ENCODE measurements at regions not wholly inside any gene's neighbourhood (a gene's known extent, or its start where the extent isn't known, plus 50 kb on each side); places are given as distances from the start of the nearest gene placed in this dataset.

GRCh38 chr17:13306310-13306962 is 288.6 kb upstream of the ELAC2 start (continued):
- TF ChIP-seq ZNF518A (tag by site-specific recombination; conservative IDR thresholded peaks at IDR 0.05; ENCODE audit: low read depth), result peak; percentile 72
- TF ChIP-seq RBAK (tag by site-specific recombination; IDR thresholded peaks at IDR 0.05), result no peak
- peak; percentile 65 for TF ChIP-seq ZBTB11 (tag by site-specific recombination; conservative IDR thresholded peaks at IDR 0.05; ENCODE audit: low read depth)
- TF ChIP-seq ZNF426 (tag by site-specific recombination; IDR thresholded peaks at IDR 0.05), result no peak
- peak; percentile 87 for TF ChIP-seq ZNF654 (tag by site-specific recombination; IDR thresholded peaks at IDR 0.05; ENCODE audit: low read depth)
- no peak for TF ChIP-seq GFI1B (tag by site-specific recombination; IDR thresholded peaks at IDR 0.05)
- peak; percentile 57; the same call in 1 of the 2 replicates for TF ChIP-seq ZNF629 (tag by site-specific recombination; IDR thresholded peaks at IDR 0.05)
- peak; percentile 62 for TF ChIP-seq ZNF513 (tag by site-specific recombination; IDR thresholded peaks at IDR 0.05)
- 0 out of 2 replicates have a peak, but pooled peaks have one; percentile 63 for TF ChIP-seq ZNF18 (tag by site-specific recombination; IDR thresholded peaks at IDR 0.05)
- 0 out of 2 replicates have a peak, but pooled peaks have one; percentile 43 for TF ChIP-seq ZBTB21 (tag by site-specific recombination; IDR thresholded peaks at IDR 0.05)
- TF ChIP-seq GLIS2 (tag by site-specific recombination; IDR thresholded peaks at IDR 0.05), result no peak
- TF ChIP-seq ZNF501 (tag by site-specific recombination; IDR thresholded peaks at IDR 0.05), result no peak
- no peak for TF ChIP-seq ZNF335 (tag by site-specific recombination; conservative IDR thresholded peaks at IDR 0.05)
- 0 out of 2 replicates have a peak, but pooled peaks have one; percentile 17 for TF ChIP-seq PRDM10 (tag by site-specific recombination; IDR thresholded peaks at IDR 0.05)
